ENCODE measurements at regions not wholly inside any gene's neighbourhood (a gene's known extent, or its start where the extent isn't known, plus 50 kb on each side); places are given as distances from the start of the nearest gene placed in this dataset.

DNA sequence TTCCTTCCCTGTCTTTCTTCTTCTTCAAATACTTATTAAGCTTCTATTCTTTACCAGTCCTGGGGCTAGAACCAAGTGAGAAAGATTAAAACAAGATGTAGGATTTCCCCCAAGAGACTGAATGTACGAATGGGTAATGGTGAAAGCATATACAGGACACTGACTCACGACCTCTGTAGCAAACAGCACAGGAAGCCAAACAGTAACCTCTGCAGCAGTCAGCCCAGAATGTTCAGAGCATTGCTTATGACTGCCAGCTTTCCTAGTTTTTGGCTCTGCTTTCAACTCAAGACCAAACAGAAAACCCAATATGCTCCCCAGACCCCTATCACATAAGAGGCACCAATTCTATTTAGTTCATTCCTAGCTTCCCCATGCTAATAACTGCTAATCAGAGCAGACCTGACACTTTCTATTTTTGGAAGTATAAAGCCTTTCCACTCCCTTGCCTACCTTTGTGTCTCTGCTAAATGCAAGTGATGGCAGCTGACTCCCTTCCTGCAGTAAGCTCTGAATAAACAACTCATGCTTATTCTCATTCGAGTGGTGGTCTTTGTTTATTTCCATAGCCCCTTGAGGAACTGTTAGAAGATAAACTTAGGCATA lies 690.6 kb downstream of the EPM2A start:
- TF ChIP-seq POLR2AphosphoS5 (IDR thresholded peaks at IDR 0.05), result no peak
- TF ChIP-seq, protein P1, sequence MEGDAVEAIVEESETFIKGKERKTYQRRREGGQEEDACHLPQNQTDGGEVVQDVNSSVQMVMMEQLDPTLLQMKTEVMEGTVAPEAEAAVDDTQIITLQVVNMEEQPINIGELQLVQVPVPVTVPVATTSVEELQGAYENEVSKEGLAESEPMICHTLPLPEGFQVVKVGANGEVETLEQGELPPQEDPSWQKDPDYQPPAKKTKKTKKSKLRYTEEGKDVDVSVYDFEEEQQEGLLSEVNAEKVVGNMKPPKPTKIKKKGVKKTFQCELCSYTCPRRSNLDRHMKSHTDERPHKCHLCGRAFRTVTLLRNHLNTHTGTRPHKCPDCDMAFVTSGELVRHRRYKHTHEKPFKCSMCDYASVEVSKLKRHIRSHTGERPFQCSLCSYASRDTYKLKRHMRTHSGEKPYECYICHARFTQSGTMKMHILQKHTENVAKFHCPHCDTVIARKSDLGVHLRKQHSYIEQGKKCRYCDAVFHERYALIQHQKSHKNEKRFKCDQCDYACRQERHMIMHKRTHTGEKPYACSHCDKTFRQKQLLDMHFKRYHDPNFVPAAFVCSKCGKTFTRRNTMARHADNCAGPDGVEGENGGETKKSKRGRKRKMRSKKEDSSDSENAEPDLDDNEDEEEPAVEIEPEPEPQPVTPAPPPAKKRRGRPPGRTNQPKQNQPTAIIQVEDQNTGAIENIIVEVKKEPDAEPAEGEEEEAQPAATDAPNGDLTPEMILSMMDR (IDR thresholded peaks at IDR 0.05), result no peak
- no peak for TF ChIP-seq POLR2A (IDR thresholded peaks at IDR 0.05)
- TF ChIP-seq EP300 (IDR thresholded peaks at IDR 0.05), result no peak

Data from gastroesophageal sphincter (tissue), 3 donors.